Mesendoderm (in vitro differentiated cells): ENCODE measurements at regions not wholly inside any gene's neighbourhood (a gene's known extent, or its start where the extent isn't known, plus 50 kb on each side); places are given as distances from the start of the nearest gene placed in this dataset.
"Not testable (repeated sequence)": the region's sequence is repeated elsewhere in the genome, so short reads cannot be mapped to it uniquely, and the experiment has no call there.

Experiments used
- DNase-seq: peaks from one replicate; pipeline ENCODE4 v3.0.0; 2013
- H2AK5ac ChIP-seq: 2 replicates; pipeline ENCODE4 v1.6.1; 2013; ENCODE audit warnings: low read length, inconsistent platforms
- H2BK120ac ChIP-seq: 2 replicates; pipeline ENCODE4 v1.6.1; 2013; ENCODE audit warnings: low read depth, mild to moderate bottlenecking, low read length, moderate library complexity, mixed read lengths
- H2BK15ac ChIP-seq: replicated peaks from 2 replicates; pipeline ENCODE4 v1.6.1; 2013; ENCODE audit warnings: low read depth, mild to moderate bottlenecking, moderate library complexity
- H2BK5ac ChIP-seq: 2 replicates; pipeline ENCODE4 v1.6.1; 2013; ENCODE audit warnings: low read length, inconsistent platforms
- H3K18ac ChIP-seq: 2 replicates; pipeline ENCODE4 v1.6.1; 2013; ENCODE audit warnings: mild to moderate bottlenecking, low read length, mixed read lengths
- H3K23ac ChIP-seq: one replicate; pipeline ENCODE4 v1.6.1; 2013; ENCODE audit warnings: low read length
- H3K27ac ChIP-seq: 2 replicates; pipeline ENCODE4 v1.5.1; 2013; ENCODE audit warnings: low read depth, mild to moderate bottlenecking, inconsistent platforms, low read length, moderate library complexity
- H3K27me3 ChIP-seq: 2 replicates; pipeline ENCODE4 v1.6.1; 2013; ENCODE audit warnings: low read length, control low read depth, mild to moderate bottlenecking, inconsistent platforms; ENCODE audit not compliant: insufficient read depth, poor library complexity
- H3K36me3 ChIP-seq: 2 replicates; pipeline ENCODE4 v1.6.1; 2013; ENCODE audit warnings: low read length, inconsistent platforms; ENCODE audit not compliant: control insufficient read depth, insufficient read depth
- H3K4ac ChIP-seq: one replicate; pipeline ENCODE4 v1.6.1; 2013; ENCODE audit warnings: low read depth, mild to moderate bottlenecking, low read length, moderate library complexity
- H3K4me1 ChIP-seq: 2 replicates; pipeline ENCODE4 v1.6.1; 2013; ENCODE audit warnings: low read depth, low read length, inconsistent platforms; ENCODE audit not compliant: control insufficient read depth
- H3K4me2 ChIP-seq: 2 replicates; pipeline ENCODE4 v1.6.1; 2013; ENCODE audit warnings: low read length
- H3K4me3 ChIP-seq: 2 replicates; pipeline ENCODE4 v1.5.1; 2013; ENCODE audit warnings: mild to moderate bottlenecking, low read length
- H3K56ac ChIP-seq: one replicate; pipeline ENCODE4 v1.6.1; 2013; ENCODE audit warnings: low read length
- H3K79me1 ChIP-seq: 2 replicates; pipeline ENCODE4 v1.6.1; 2013; ENCODE audit warnings: low read length, inconsistent platforms
- H3K79me2 ChIP-seq: 2 replicates; pipeline ENCODE4 v1.6.1; 2013; ENCODE audit warnings: mild to moderate bottlenecking, low read length; ENCODE audit not compliant: control insufficient read depth, insufficient read depth
- H3K9ac ChIP-seq: 2 replicates; pipeline ENCODE4 v1.6.1; 2013; ENCODE audit warnings: low read length, inconsistent platforms
- H4K5ac ChIP-seq: one replicate; pipeline ENCODE4 v1.6.1; 2013; ENCODE audit warnings: low read length
- H4K8ac ChIP-seq: one replicate; pipeline ENCODE4 v1.6.1; 2013; ENCODE audit warnings: low read depth, mild to moderate bottlenecking, control low read depth, low read length, moderate library complexity
- WGBS: extraction: QIAGEN DNeasy Blood & Tissue Kit; methylation state at CpG from one replicate; pipeline ENCODE4 v1.1.7; 2013; ENCODE audit warnings: low lambda C conversion rate, missing lambda C conversion rate; ENCODE audit not compliant: insufficient coverage; ENCODE audit errors: extremely low coverage; 5-methylcytosine and 5-hydroxymethylcytosine counted together

DNA sequence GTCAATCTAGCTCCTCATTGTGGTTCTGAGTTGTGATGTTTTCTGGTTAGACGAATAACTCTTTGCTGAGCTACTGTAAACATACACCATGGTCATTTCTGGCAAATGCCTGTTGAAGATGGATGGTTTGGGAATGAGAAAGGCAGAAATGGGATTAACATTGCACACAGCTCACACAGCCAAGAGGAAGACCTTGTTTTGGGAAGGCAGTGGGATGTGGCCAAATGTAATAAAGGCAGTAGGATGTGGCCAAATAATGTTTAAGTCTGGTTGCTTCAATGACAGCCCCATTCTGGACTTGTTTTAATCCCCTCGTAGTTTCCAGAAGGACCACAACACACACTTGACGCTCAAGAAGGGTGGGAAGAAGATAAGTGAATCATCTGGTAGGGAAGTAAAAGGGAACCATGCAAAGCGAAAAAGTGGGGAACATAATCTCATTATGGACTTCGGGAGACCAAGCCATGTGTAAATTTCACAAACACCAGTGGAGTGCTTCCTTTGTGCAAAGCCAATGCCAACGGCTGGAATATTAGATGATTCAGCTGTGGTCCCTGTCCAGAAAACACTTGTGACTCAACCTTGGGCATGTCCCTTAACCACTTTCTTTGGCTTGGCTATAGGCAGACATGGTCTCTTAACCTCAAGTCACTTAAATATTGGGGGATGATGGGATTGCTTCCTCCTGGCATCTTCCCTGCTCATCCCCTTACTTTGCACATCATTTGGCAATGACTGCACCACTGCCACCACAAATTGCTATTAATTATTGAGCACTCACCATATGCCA lies 284.4 kb upstream of the CRY1 start:
- Histone ChIP-seq H3K27me3 (no peaks in the 10 kb centered on the region), H2BK5ac (no peak overlapping the region), H3K36me3 (no peaks in the 10 kb centered on the region), H3K27ac (no peak overlapping the region), H3K56ac (no peak overlapping the region), H3K18ac (no peak overlapping the region), H4K5ac (no peak overlapping the region), H3K4me2 (no peak overlapping the region), H3K4me3 (no peak overlapping the region), H3K9ac (no peak overlapping the region), H2AK5ac (no peak overlapping the region), H2BK15ac (no peak overlapping the region), H2BK120ac (no peak overlapping the region), H4K8ac (no peak overlapping the region), H3K4me1 (peaks cover 2% of the 10 kb centered on the region), H3K79me1 (no peaks in the 10 kb centered on the region), H3K23ac (no peak overlapping the region), H3K79me2 (no peaks in the 10 kb centered on the region), H3K4ac (no peak overlapping the region)
- WGBS, result no CpG with 5 or more reads among the region's 6 CpGs
- no peak for DNase-seq

- no peak overlapping the region for H3K4me2 ChIP-seq
- H4K8ac ChIP-seq, result no peak overlapping the region
- H3K9ac ChIP-seq, result no peak overlapping the region
- no peak overlapping the region for H3K56ac ChIP-seq
- H3K27ac ChIP-seq, result no peak overlapping the region
- no CpG with 5 or more reads among the region's 4 CpGs for WGBS
- H3K4ac ChIP-seq, result no peak overlapping the region
- H3K79me2 ChIP-seq, result no peaks in the 10 kb centered on the region
- H3K27me3 ChIP-seq, result no peaks in the 10 kb centered on the region
- H3K4me1 ChIP-seq, result peaks cover 2% of the 10 kb centered on the region
- H3K36me3 ChIP-seq, result no peaks in the 10 kb centered on the region
- no peak overlapping the region for H3K18ac ChIP-seq
- no peak overlapping the region for H2BK5ac ChIP-seq
- no peak for DNase-seq
- no peak overlapping the region for H2BK15ac ChIP-seq
- no peak overlapping the region for H2BK120ac ChIP-seq
- no peak overlapping the region for H3K23ac ChIP-seq
- H4K5ac ChIP-seq, result no peak overlapping the region
- H3K79me1 ChIP-seq, result no peaks in the 10 kb centered on the region
- H2AK5ac ChIP-seq, result no peak overlapping the region
- no peak overlapping the region for H3K4me3 ChIP-seq
Observed at GRCh38 chr12:107378609-107379008, 285.3 kb upstream of the CRY1 start.

GRCh38 chr12:107379142-107379851 lies 285.9 kb upstream of the CRY1 start:
- not testable (repeated sequence) for H2BK15ac ChIP-seq, H3K4me1 ChIP-seq, H2AK5ac ChIP-seq, H3K18ac ChIP-seq, DNase-seq, H3K9ac ChIP-seq, H3K4me2 ChIP-seq, H3K23ac ChIP-seq, H3K79me2 ChIP-seq, H3K27ac ChIP-seq, H3K36me3 ChIP-seq, H4K8ac ChIP-seq, H3K56ac ChIP-seq, H3K27me3 ChIP-seq, H3K79me1 ChIP-seq, H2BK5ac ChIP-seq, H4K5ac ChIP-seq, H2BK120ac ChIP-seq, H3K4me3 ChIP-seq, H3K4ac ChIP-seq
- no CpG with 5 or more reads among the region's 6 CpGs for WGBS

DNA sequence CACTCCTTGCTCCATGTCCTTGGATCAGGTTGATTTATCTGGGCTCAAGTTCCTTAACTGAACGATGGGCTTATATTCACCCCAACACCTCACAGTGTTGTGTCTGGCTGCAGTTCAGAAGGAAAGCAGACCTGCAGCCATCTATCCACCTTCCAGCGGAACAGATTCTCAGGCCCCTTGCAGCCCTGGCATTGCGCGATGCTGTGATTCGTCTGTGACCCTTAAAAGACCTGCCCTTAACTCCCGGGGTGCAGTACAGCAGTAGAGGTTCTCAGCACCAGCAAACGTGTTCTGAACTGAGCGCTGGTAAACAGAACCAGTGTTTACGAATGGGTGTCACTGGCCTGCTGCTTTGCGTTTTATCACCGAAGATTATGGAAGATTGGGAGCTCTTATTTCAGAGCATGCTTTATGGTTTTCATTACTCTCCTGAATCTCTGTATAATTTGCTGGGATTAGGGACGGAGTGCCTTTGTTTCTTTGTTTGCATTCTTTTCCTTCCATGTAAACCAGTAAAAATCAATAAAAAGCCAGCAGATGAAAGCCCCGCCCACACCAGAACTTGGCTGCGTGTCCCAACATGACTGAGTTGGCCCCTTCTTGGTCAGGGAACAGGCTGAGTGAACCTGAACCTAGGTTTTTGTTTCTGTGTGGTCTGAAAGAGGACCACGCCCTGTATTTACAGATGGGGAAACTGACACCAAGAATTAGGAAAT lies 286.7 kb upstream of the CRY1 start:
- Histone ChIP-seq H3K4me1 (no peaks in the 10 kb centered on the region), H2AK5ac (no peak overlapping the region), H3K27ac (no peak overlapping the region), H3K18ac (no peak overlapping the region), H2BK5ac (no peak overlapping the region), H3K4me3 (no peak overlapping the region), H3K23ac (no peak overlapping the region), H4K8ac (no peak overlapping the region), H3K4ac (no peak overlapping the region), H2BK15ac (no peak overlapping the region), H3K4me2 (no peak overlapping the region), H3K79me2 (no peaks in the 10 kb centered on the region), H3K27me3 (no peaks in the 10 kb centered on the region), H3K56ac (no peak overlapping the region), H3K9ac (no peak overlapping the region), H3K79me1 (no peaks in the 10 kb centered on the region), H4K5ac (no peak overlapping the region), H2BK120ac (no peak overlapping the region), H3K36me3 (no peaks in the 10 kb centered on the region)
- no CpG with 5 or more reads among the region's 15 CpGs for WGBS
- no peak for DNase-seq

DNA sequence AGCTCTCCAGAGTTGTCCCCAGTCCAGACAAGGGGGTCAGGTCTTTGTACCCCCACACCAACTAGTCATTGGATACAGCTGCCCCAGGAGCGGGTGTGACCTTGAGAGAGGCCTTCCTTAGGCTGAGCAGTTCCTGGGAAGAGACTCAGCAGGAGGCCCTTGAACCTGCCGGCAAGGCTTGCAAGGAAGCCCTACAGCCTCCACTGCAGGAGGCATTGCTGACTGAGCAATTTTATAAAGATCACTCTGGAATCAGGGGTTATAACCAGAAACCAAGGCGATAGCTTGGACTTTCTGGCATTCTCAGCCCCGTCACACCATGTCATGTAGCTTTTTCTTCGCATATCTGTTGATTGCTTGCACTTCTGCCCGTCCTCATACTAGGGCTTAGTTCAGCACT lies 291.3 kb upstream of the CRY1 start:
- no peak overlapping the region for H4K5ac ChIP-seq

More for the DNA sequence above, 291.3 kb upstream of the CRY1 start:
- H2BK120ac ChIP-seq, result no peak overlapping the region
- H2BK5ac ChIP-seq, result no peak overlapping the region
- no peak overlapping the region for H4K8ac ChIP-seq
- no peaks in the 10 kb centered on the region for H3K79me2 ChIP-seq
- H3K4ac ChIP-seq, result no peak overlapping the region
- no peak overlapping the region for H3K27ac ChIP-seq
- H3K79me1 ChIP-seq, result no peaks in the 10 kb centered on the region
- H2AK5ac ChIP-seq, result no peak overlapping the region
- H3K23ac ChIP-seq, result no peak overlapping the region
- peaks cover 3% of the 10 kb centered on the region for H3K4me1 ChIP-seq
- H3K4me2 ChIP-seq, result no peak overlapping the region
- H2BK15ac ChIP-seq, result no peak overlapping the region
- WGBS, result no CpG with 5 or more reads among the region's 6 CpGs
- H3K4me3 ChIP-seq, result no peak overlapping the region
- H3K36me3 ChIP-seq, result no peaks in the 10 kb centered on the region
- DNase-seq, result no peak
- no peak overlapping the region for H3K18ac ChIP-seq
- no peak overlapping the region for H3K9ac ChIP-seq
- H3K27me3 ChIP-seq, result no peaks in the 10 kb centered on the region
- no peak overlapping the region for H3K56ac ChIP-seq
